Renal cortical epithelial cell (primary cell): ENCODE measurements at regions not wholly inside any gene's neighbourhood (a gene's known extent, or its start where the extent isn't known, plus 50 kb on each side); places are given as distances from the start of the nearest gene placed in this dataset.
A peak's percentile ranks its signal among the peaks of the same experiment; 100 is the strongest.
"Not testable (repeated sequence)": the region's sequence is repeated elsewhere in the genome, so short reads cannot be mapped to it uniquely, and the experiment has no call there.

Experiments used
- DNase-seq: peaks from one replicate; pipeline ENCODE4 v3.0.0-alpha.2; 2011; ENCODE audit warnings: low read depth

GRCh38 chr11:90675496-90675895 is 452.6 kb upstream of the CHORDC1 start:
- DNase-seq = not testable (repeated sequence)

- DNase-seq = no peak
Observed at GRCh38 chr11:90669094-90669493, 446.2 kb upstream of the CHORDC1 start.

- no peak for DNase-seq
Observed at GRCh38 chr11:90668502-90668901, 445.7 kb upstream of the CHORDC1 start.

GRCh38 chr11:90661233-90661632 is 438.4 kb upstream of the CHORDC1 start:
- no peak for DNase-seq

- DNase-seq = no peak
Observed at GRCh38 chr11:90656171-90656570, 433.3 kb upstream of the CHORDC1 start.

- no peak for DNase-seq
Observed at GRCh38 chr11:90650153-90650552, 427.3 kb upstream of the CHORDC1 start.

GRCh38 chr11:90646706-90647105 is 423.9 kb upstream of the CHORDC1 start:
- peak; percentile 83 for DNase-seq

GRCh38 chr11:90646266-90646665 is 423.4 kb upstream of the CHORDC1 start:
- peak; percentile 56 for DNase-seq

GRCh38 chr11:90639461-90639993 is 416.7 kb upstream of the CHORDC1 start:
- DNase-seq = peak; percentile 55

- DNase-seq = no peak
Observed at GRCh38 chr11:90635886-90636285, 413.0 kb upstream of the CHORDC1 start.

- peak; percentile 6 for DNase-seq
Observed at GRCh38 chr11:90635151-90635550, 412.3 kb upstream of the CHORDC1 start.

- no peak for DNase-seq
Observed at GRCh38 chr11:90630176-90630575, 407.3 kb upstream of the CHORDC1 start.

- DNase-seq = no peak
Observed at GRCh38 chr11:90629229-90629806, 406.5 kb upstream of the CHORDC1 start.

- no peak for DNase-seq
Observed at GRCh38 chr11:90614318-90614717, 391.5 kb upstream of the CHORDC1 start.

- not testable (repeated sequence) for DNase-seq
Observed at GRCh38 chr11:90613037-90613436, 390.2 kb upstream of the CHORDC1 start.

- no peak for DNase-seq
Observed at GRCh38 chr11:90606721-90607120, 383.9 kb upstream of the CHORDC1 start.

- no peak for DNase-seq
Observed at GRCh38 chr11:90601261-90601660, 378.4 kb upstream of the CHORDC1 start.

- DNase-seq = peak; percentile 2
Observed at GRCh38 chr11:90594658-90595057, 371.8 kb upstream of the CHORDC1 start.

- no peak for DNase-seq
Observed at GRCh38 chr11:90593099-90593498, 370.2 kb upstream of the CHORDC1 start.

GRCh38 chr11:90590286-90590685 is 367.4 kb upstream of the CHORDC1 start:
- DNase-seq = no peak

GRCh38 chr11:90589735-90590134 is 366.9 kb upstream of the CHORDC1 start:
- DNase-seq = no peak

- no peak for DNase-seq
Observed at GRCh38 chr11:90587896-90588295, 365.0 kb upstream of the CHORDC1 start.

GRCh38 chr11:90585491-90585890 is 362.6 kb upstream of the CHORDC1 start:
- no peak for DNase-seq

- not testable (repeated sequence) for DNase-seq
Observed at GRCh38 chr11:90582999-90583398, 360.1 kb upstream of the CHORDC1 start.
